ENCODE measurements at regions not wholly inside any gene's neighbourhood (a gene's known extent, or its start where the extent isn't known, plus 50 kb on each side); places are given as distances from the start of the nearest gene placed in this dataset.

GRCh38 chr18:26741758-26742157 lies 123.7 kb downstream of the AQP4 start:
- TF ChIP-seq, protein P1, sequence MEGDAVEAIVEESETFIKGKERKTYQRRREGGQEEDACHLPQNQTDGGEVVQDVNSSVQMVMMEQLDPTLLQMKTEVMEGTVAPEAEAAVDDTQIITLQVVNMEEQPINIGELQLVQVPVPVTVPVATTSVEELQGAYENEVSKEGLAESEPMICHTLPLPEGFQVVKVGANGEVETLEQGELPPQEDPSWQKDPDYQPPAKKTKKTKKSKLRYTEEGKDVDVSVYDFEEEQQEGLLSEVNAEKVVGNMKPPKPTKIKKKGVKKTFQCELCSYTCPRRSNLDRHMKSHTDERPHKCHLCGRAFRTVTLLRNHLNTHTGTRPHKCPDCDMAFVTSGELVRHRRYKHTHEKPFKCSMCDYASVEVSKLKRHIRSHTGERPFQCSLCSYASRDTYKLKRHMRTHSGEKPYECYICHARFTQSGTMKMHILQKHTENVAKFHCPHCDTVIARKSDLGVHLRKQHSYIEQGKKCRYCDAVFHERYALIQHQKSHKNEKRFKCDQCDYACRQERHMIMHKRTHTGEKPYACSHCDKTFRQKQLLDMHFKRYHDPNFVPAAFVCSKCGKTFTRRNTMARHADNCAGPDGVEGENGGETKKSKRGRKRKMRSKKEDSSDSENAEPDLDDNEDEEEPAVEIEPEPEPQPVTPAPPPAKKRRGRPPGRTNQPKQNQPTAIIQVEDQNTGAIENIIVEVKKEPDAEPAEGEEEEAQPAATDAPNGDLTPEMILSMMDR (IDR thresholded peaks at IDR 0.05; ENCODE audit: insufficient read depth, missing control alignments), result no peak
- no peak for FAIRE-seq
- DNase-seq (ENCODE audit: insufficient read length, low spot score), result no peak

DNA sequence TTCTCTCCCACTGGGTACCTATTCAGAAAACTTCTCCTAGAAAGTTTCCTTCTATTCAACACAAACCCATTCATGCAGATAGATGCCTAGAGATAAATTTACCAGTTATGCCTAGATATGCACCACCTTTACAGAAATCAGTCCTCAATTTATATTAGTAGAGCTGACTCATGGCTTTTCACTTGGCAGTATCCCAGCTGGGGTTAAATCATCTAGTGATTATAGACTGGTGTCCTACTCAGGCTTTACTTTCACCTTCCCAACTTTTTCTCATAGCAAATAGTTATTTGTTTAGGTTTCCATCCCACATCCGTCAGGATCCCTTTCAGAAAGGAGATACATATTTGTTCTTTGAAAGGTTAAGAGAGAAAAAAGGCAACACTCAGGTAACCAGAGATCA lies 124.5 kb downstream of the AQP4 start:
- DNase-seq (ENCODE audit: insufficient read length, low spot score) (no peak), FAIRE-seq (peak; percentile 11)
- TF ChIP-seq, protein P1 (IDR thresholded peaks at IDR 0.05; ENCODE audit: insufficient read depth, missing control alignments), result no peak

- DNase-seq (ENCODE audit: insufficient read length, low spot score) (no peak), FAIRE-seq (peak; percentile 98)
- TF ChIP-seq, protein P1 (IDR thresholded peaks at IDR 0.05; ENCODE audit: insufficient read depth, missing control alignments), result no peak
Measured at GRCh38 chr18:26740396-26740795, 125.1 kb downstream of the AQP4 start.

GRCh38 chr18:26738706-26739105 lies 126.8 kb downstream of the AQP4 start:
- FAIRE-seq, result no peak
- TF ChIP-seq, protein P1 (IDR thresholded peaks at IDR 0.05; ENCODE audit: insufficient read depth, missing control alignments), result no peak
- DNase-seq (ENCODE audit: insufficient read length, low spot score), result no peak

- DNase-seq (ENCODE audit: insufficient read length, low spot score) (no peak), FAIRE-seq (no peak)
- TF ChIP-seq, protein P1 (IDR thresholded peaks at IDR 0.05; ENCODE audit: insufficient read depth, missing control alignments), result no peak
Measured at GRCh38 chr18:26736301-26736700, 129.2 kb downstream of the AQP4 start.

- TF ChIP-seq, protein P1 (IDR thresholded peaks at IDR 0.05; ENCODE audit: insufficient read depth, missing control alignments), result no peak
- no peak for DNase-seq (ENCODE audit: insufficient read length, low spot score)
- no peak for FAIRE-seq
Measured at GRCh38 chr18:26734760-26735159, 130.7 kb downstream of the AQP4 start.

- no peak for FAIRE-seq
- TF ChIP-seq, protein P1 (IDR thresholded peaks at IDR 0.05; ENCODE audit: insufficient read depth, missing control alignments), result no peak
- DNase-seq (ENCODE audit: insufficient read length, low spot score), result no peak
Measured at GRCh38 chr18:26729449-26729848, 136.1 kb downstream of the AQP4 start.
